IPS DF 6.9 (cell line): ENCODE measurements at regions not wholly inside any gene's neighbourhood (a gene's known extent, or its start where the extent isn't known, plus 50 kb on each side); places are given as distances from the start of the nearest gene placed in this dataset.
"Not testable (repeated sequence)": the region's sequence is repeated elsewhere in the genome, so short reads cannot be mapped to it uniquely, and the experiment has no call there.

Experiments used
- DNase-seq: peaks from one replicate; pipeline ENCODE4 v3.0.0-alpha.2; 2013; ENCODE audit warnings: low read depth, low spot score
- H3K27ac ChIP-seq: one replicate; pipeline ENCODE4 v1.5.1; 2013; ENCODE audit warnings: low read length, control low read depth
- H3K27me3 ChIP-seq: 2 replicates; pipeline ENCODE4 v1.6.1; 2013; ENCODE audit warnings: mild to moderate bottlenecking, low read length; ENCODE audit not compliant: control insufficient read depth, insufficient read depth
- H3K36me3 ChIP-seq: 2 replicates; pipeline ENCODE4 v1.6.1; 2013; ENCODE audit warnings: low read length; ENCODE audit not compliant: control insufficient read depth, insufficient read depth
- H3K4me1 ChIP-seq: 2 replicates; pipeline ENCODE4 v1.6.1; 2013; ENCODE audit warnings: low read length; ENCODE audit not compliant: control insufficient read depth, insufficient read depth
- H3K4me3 ChIP-seq: 2 replicates; pipeline ENCODE4 v1.5.1; 2013; ENCODE audit warnings: mild to moderate bottlenecking, low read length
- H3K9me3 ChIP-seq: 2 replicates; pipeline ENCODE4 v1.6.1; 2013; ENCODE audit warnings: low read length, inconsistent platforms; ENCODE audit not compliant: control insufficient read depth, insufficient read depth
- WGBS: extraction: QIAGEN DNeasy Blood & Tissue Kit; methylation state at CpG from one replicate; pipeline ENCODE4 v1.1.7; 2013; ENCODE audit warnings: mixed read lengths, missing lambda C conversion rate; ENCODE audit not compliant: insufficient read length, insufficient coverage; 5-methylcytosine and 5-hydroxymethylcytosine counted together

- no CpG with 5 or more reads among the region's 8 CpGs for WGBS
- Histone ChIP-seq H3K27ac (no peak overlapping the region), H3K4me1 (no peaks in the 10 kb centered on the region)
Measured at GRCh38 chr13:21902709-21903098, 231.8 kb downstream of the FGF9 start.

GRCh38 chr13:21905486-21905885 is 234.6 kb downstream of the FGF9 start:
- no peak overlapping the region for H3K27ac ChIP-seq
- no peaks in the 10 kb centered on the region for H3K4me1 ChIP-seq
- H3K36me3 ChIP-seq: no peaks in the 10 kb centered on the region
- H3K9me3 ChIP-seq: no peaks in the 10 kb centered on the region
- no peak for DNase-seq
- H3K27me3 ChIP-seq: no peaks in the 10 kb centered on the region
- no CpG with 5 or more reads among the region's 5 CpGs for WGBS
- H3K4me3 ChIP-seq: no peak overlapping the region

More at GRCh38 chr13:21902709-21903098, 231.8 kb downstream of the FGF9 start:
- Histone ChIP-seq H3K36me3 (no peaks in the 10 kb centered on the region), H3K4me3 (no peak overlapping the region), H3K27me3 (no peaks in the 10 kb centered on the region), H3K9me3 (no peaks in the 10 kb centered on the region)
- no peak for DNase-seq

GRCh38 chr13:21909331-21909730 is 238.5 kb downstream of the FGF9 start:
- peaks cover 1% of the 10 kb centered on the region; the same call in 1 of the 2 replicates for H3K4me1 ChIP-seq
- DNase-seq: no peak
- H3K27me3 ChIP-seq: no peaks in the 10 kb centered on the region
- WGBS: no CpG with 5 or more reads among the region's 7 CpGs
- no peak overlapping the region for H3K4me3 ChIP-seq
- H3K36me3 ChIP-seq: no peaks in the 10 kb centered on the region
- H3K9me3 ChIP-seq: no peaks in the 10 kb centered on the region
- H3K27ac ChIP-seq: no peak overlapping the region

GRCh38 chr13:21910546-21910945 is 239.7 kb downstream of the FGF9 start:
- H3K27me3 ChIP-seq: no peaks in the 10 kb centered on the region
- DNase-seq: no peak
- no CpG with 5 or more reads among the region's 6 CpGs for WGBS
- H3K4me3 ChIP-seq: no peak overlapping the region
- H3K36me3 ChIP-seq: no peaks in the 10 kb centered on the region
- H3K4me1 ChIP-seq: peaks cover 1% of the 10 kb centered on the region; the same call in 1 of the 2 replicates
- no peaks in the 10 kb centered on the region for H3K9me3 ChIP-seq
- H3K27ac ChIP-seq: no peak overlapping the region

- no peaks in the 10 kb centered on the region for H3K27me3 ChIP-seq
- peaks cover 1% of the 10 kb centered on the region; the same call in 1 of the 2 replicates for H3K4me1 ChIP-seq
- H3K27ac ChIP-seq: no peak overlapping the region
- no peaks in the 10 kb centered on the region for H3K36me3 ChIP-seq
- no peaks in the 10 kb centered on the region for H3K9me3 ChIP-seq
- DNase-seq: no peak
- no peak overlapping the region for H3K4me3 ChIP-seq
- no CpG with 5 or more reads among the region's 6 CpGs for WGBS
Measured at GRCh38 chr13:21911646-21912298, 240.9 kb downstream of the FGF9 start.

- no peaks in the 10 kb centered on the region for H3K27me3 ChIP-seq
- no peaks in the 10 kb centered on the region for H3K36me3 ChIP-seq
- WGBS: no CpG with 5 or more reads among the region's 8 CpGs
- H3K9me3 ChIP-seq: no peaks in the 10 kb centered on the region
- no peak for DNase-seq
- peaks cover 1% of the 10 kb centered on the region; the same call in 1 of the 2 replicates for H3K4me1 ChIP-seq
- no peak overlapping the region for H3K27ac ChIP-seq
- H3K4me3 ChIP-seq: no peak overlapping the region
Measured at GRCh38 chr13:21913010-21913409, 242.1 kb downstream of the FGF9 start.

GRCh38 chr13:21917086-21918015 is 246.5 kb downstream of the FGF9 start:
- whole genome bisulfite sequencing: no CpG with 5 or more reads among the region's 10 CpGs

GRCh38 chr13:21920802-21921201 is 249.9 kb downstream of the FGF9 start:
- H3K9me3 ChIP-seq, H3K36me3 ChIP-seq, DNase-seq, H3K27ac ChIP-seq, H3K4me3 ChIP-seq, H3K27me3 ChIP-seq, H3K4me1 ChIP-seq: not testable (repeated sequence)
- no CpG with 5 or more reads among the region's 31 CpGs for WGBS

More at GRCh38 chr13:21917086-21918015, 246.5 kb downstream of the FGF9 start:
- H3K27me3 ChIP-seq: no peaks in the 10 kb centered on the region
- no peaks in the 10 kb centered on the region for H3K4me1 ChIP-seq
- H3K4me3 ChIP-seq: no peak overlapping the region
- no peaks in the 10 kb centered on the region for H3K9me3 ChIP-seq
- no peak for DNase-seq
- no peaks in the 10 kb centered on the region for H3K36me3 ChIP-seq
- H3K27ac ChIP-seq: no peak overlapping the region

- Histone ChIP-seq H3K4me3 (no peak overlapping the region), H3K36me3 (no peaks in the 10 kb centered on the region), H3K9me3 (no peaks in the 10 kb centered on the region), H3K4me1 (peaks cover 5% of the 10 kb centered on the region; the same call in 1 of the 2 replicates), H3K27ac (no peak overlapping the region), H3K27me3 (no peaks in the 10 kb centered on the region)
- DNase-seq: no peak
- WGBS: no CpG with 5 or more reads among the region's 6 CpGs
Measured at GRCh38 chr13:21924958-21925357, 254.1 kb downstream of the FGF9 start.

GRCh38 chr13:21925720-21926119 is 254.8 kb downstream of the FGF9 start:
- WGBS: 100% methylated on average over 1 of the region's 6 CpGs
- Histone ChIP-seq H3K9me3 (no peaks in the 10 kb centered on the region), H3K27me3 (no peaks in the 10 kb centered on the region), H3K36me3 (no peaks in the 10 kb centered on the region), H3K4me3 (no peak overlapping the region), H3K27ac (no peak overlapping the region), H3K4me1 (peaks cover 5% of the 10 kb centered on the region; the same call in 1 of the 2 replicates)
- peak; percentile 35 for DNase-seq
